ENCODE measurements at regions not wholly inside any gene's neighbourhood (a gene's known extent, or its start where the extent isn't known, plus 50 kb on each side); places are given as distances from the start of the nearest gene placed in this dataset.

GRCh38 chr7:96388620-96389383 lies 66.9 kb upstream of the SLC25A13 start:
- Histone ChIP-seq H3K9me3 (no peaks in the 10 kb centered on the region), H3K27ac (peak overlapping the region in 3 of 5 donors; percentile 31 to 47 (median 38)), H3K27me3 (no peaks in the 10 kb centered on the region), H3K4me1 (peaks cover 0 to 9% (median 0%) of the 10 kb centered on the region in 4 donors), H3K36me3 (no peaks in the 10 kb centered on the region), H3K4me3 (no peak overlapping the region)
- TF ChIP-seq POLR2AphosphoS5 (IDR thresholded peaks at IDR 0.05): no peak
- TF ChIP-seq, protein P1, sequence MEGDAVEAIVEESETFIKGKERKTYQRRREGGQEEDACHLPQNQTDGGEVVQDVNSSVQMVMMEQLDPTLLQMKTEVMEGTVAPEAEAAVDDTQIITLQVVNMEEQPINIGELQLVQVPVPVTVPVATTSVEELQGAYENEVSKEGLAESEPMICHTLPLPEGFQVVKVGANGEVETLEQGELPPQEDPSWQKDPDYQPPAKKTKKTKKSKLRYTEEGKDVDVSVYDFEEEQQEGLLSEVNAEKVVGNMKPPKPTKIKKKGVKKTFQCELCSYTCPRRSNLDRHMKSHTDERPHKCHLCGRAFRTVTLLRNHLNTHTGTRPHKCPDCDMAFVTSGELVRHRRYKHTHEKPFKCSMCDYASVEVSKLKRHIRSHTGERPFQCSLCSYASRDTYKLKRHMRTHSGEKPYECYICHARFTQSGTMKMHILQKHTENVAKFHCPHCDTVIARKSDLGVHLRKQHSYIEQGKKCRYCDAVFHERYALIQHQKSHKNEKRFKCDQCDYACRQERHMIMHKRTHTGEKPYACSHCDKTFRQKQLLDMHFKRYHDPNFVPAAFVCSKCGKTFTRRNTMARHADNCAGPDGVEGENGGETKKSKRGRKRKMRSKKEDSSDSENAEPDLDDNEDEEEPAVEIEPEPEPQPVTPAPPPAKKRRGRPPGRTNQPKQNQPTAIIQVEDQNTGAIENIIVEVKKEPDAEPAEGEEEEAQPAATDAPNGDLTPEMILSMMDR (IDR thresholded peaks at IDR 0.05): no peak
- no peak for TF ChIP-seq EP300 (IDR thresholded peaks at IDR 0.05)
- no peak for TF ChIP-seq POLR2A (IDR thresholded peaks at IDR 0.05)
- DNase-seq: peak in 1 of 2 donors; percentile 69
- 58 to 68% (median 66%) methylated on average over 8 of the region's 8 CpGs for WGBS, 5 donors
- intact Hi-C loops (cut with DNase I; ENCODE audit: low total_unique reads): no loop called here

DNA sequence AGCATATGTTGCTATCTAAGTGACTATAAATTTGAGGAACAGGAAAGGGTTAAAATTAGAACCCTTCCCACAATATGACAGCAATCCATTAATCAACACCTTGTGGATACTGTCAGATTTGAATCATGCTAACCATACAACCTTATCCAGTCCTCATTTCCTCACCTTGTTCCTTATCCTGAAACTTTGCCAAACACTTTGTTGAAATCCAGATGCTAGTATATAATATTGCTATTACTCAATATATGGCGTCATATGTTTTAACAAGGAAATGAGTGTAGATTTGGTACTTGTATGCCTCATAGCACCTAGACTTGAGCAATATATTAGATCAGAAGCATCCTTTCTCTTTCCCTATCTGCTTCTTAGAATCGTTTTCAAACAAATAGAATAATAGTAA lies 66.3 kb upstream of the SLC25A13 start:
- no peaks in the 10 kb centered on the region for H3K9me3 ChIP-seq
- peak overlapping the region in 3 of 5 donors; percentile 31 to 47 (median 38) for H3K27ac ChIP-seq
- WGBS, 5 donors: 17 to 32% (median 26%) methylated on average over 2 of the region's 2 CpGs
- no peak overlapping the region for H3K4me3 ChIP-seq
- TF ChIP-seq, protein P1 (IDR thresholded peaks at IDR 0.05): no peak
- TF ChIP-seq POLR2A (IDR thresholded peaks at IDR 0.05): no peak
- TF ChIP-seq EP300 (IDR thresholded peaks at IDR 0.05): no peak
- TF ChIP-seq POLR2AphosphoS5 (IDR thresholded peaks at IDR 0.05): no peak
- no peaks in the 10 kb centered on the region for H3K36me3 ChIP-seq
- no peaks in the 10 kb centered on the region for H3K27me3 ChIP-seq
- H3K4me1 ChIP-seq: peaks cover 0 to 9% (median 0%) of the 10 kb centered on the region in 4 donors
- peak in 1 of 2 donors; percentile 12 for DNase-seq
- intact Hi-C loops (cut with DNase I; ENCODE audit: low total_unique reads): no loop called here

GRCh38 chr7:96380111-96380512 lies 58.2 kb upstream of the SLC25A13 start:
- WGBS, 5 donors: 63 to 80% (median 74%) methylated on average over 3 to 5 of the region's 5 CpGs
- Histone ChIP-seq H3K27ac (no peak overlapping the region), H3K9me3 (no peaks in the 10 kb centered on the region), H3K27me3 (no peaks in the 10 kb centered on the region), H3K4me1 (no peaks in the 10 kb centered on the region), H3K4me3 (no peak overlapping the region), H3K36me3 (no peaks in the 10 kb centered on the region)
- intact Hi-C loops (cut with DNase I; ENCODE audit: low total_unique reads): no loop called here
- DNase-seq: peak in 1 of 2 donors; percentile 5
- no peak for TF ChIP-seq EP300 (IDR thresholded peaks at IDR 0.05)
- no peak for TF ChIP-seq POLR2AphosphoS5 (IDR thresholded peaks at IDR 0.05)
- TF ChIP-seq, protein P1 (IDR thresholded peaks at IDR 0.05): no peak
- no peak for TF ChIP-seq POLR2A (IDR thresholded peaks at IDR 0.05)

DNA sequence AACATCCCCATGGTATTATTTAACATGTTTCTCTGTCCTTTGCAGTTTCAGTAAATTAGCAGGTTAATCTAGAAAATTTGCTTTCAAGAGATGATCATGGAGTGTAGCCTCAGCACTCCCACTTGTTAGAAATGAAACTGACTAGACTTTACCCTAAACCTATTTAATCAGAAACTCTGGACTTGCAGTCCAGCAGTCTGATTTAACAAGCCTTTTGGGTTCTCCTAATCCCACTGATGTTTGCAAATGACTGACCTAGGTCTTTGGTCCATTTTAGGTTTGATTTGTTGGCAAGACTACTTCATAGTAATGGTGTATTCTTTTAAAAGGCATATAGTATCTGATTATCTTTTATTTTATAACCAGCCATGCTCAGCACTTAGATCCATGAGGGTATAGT lies 55.5 kb upstream of the SLC25A13 start:
- no peaks in the 10 kb centered on the region for H3K9me3 ChIP-seq

More for the DNA sequence above, 55.5 kb upstream of the SLC25A13 start:
- no peak for DNase-seq
- no peaks in the 10 kb centered on the region for H3K36me3 ChIP-seq
- no peaks in the 10 kb centered on the region for H3K4me1 ChIP-seq
- H3K27me3 ChIP-seq: peaks cover 0 to 7% (median 0%) of the 10 kb centered on the region in 3 donors
- no peak for TF ChIP-seq EP300 (IDR thresholded peaks at IDR 0.05)
- TF ChIP-seq, protein P1 (IDR thresholded peaks at IDR 0.05): no peak
- no peak for TF ChIP-seq POLR2AphosphoS5 (IDR thresholded peaks at IDR 0.05)
- TF ChIP-seq POLR2A (IDR thresholded peaks at IDR 0.05): no peak
- intact Hi-C loops (cut with DNase I; ENCODE audit: low total_unique reads): no loop called here
- no peak overlapping the region for H3K4me3 ChIP-seq
- H3K27ac ChIP-seq: no peak overlapping the region

Small RNA genes lying in the stretch of these regions (small RNA-seq; reads per million reads assigned to genes)
- 0 reads per million in 4 donors for gene RNU7-188P

Measured in stomach (tissue), 8 donors.